Adrenal gland (tissue), 9 donors: ENCODE measurements at regions not wholly inside any gene's neighbourhood (a gene's known extent, or its start where the extent isn't known, plus 50 kb on each side); places are given as distances from the start of the nearest gene placed in this dataset.

ENCODE experiments used
- DNase-seq, 7 donors: peaks; one replicate each; pipeline ENCODE4 v3.0.0-alpha.2; 2019 to 2020
- H3K27ac ChIP-seq, 5 donors: fragments of 200-600 bp; sonication (generic) in 4 of 5; 1 replicate in 3 of 5; 2 replicates in 2 of 5; pipeline versions ENCODE4 v1.5.1 to v1.8.0; 2016 to 2020; ENCODE audit warnings: mild to moderate bottlenecking in 1 of 5
- H3K27me3 ChIP-seq: fragments of 200-600 bp; 2 replicates; pipeline ENCODE4 v1.8.0; 2021
- H3K36me3 ChIP-seq, 2 donors: fragments of 200-600 bp; replicated peaks in 1 of 2; 1 replicate in 1 of 2; 2 replicates in 1 of 2; pipeline versions ENCODE4 v1.5.1 to v1.8.0; 2018 to 2022
- H3K4me1 ChIP-seq, 2 donors: fragments of 200-600 bp; replicated peaks in 1 of 2; 1 replicate in 1 of 2; 2 replicates in 1 of 2; pipeline versions ENCODE4 v1.5.1 to v1.8.0; 2018 to 2021
- H3K4me3 ChIP-seq, 4 donors: fragments of 200-600 bp; sonication (generic) in 3 of 4; one replicate each; pipeline ENCODE4 v1.5.1; 2016 to 2018
- H3K9me3 ChIP-seq, 3 donors: fragments of 200-600 bp; sonication (generic) in 1 of 3; replicated peaks in 1 of 3; 1 replicate in 2 of 3; 2 replicates in 1 of 3; pipeline versions ENCODE4 v1.5.1 to v1.8.0; 2016 to 2021
- CTCF ChIP-seq, 6 experiments: fragments of 450-650 bp in 4 of 6; fragments of 200-600 bp in 2 of 6; sonication (generic) in 1 of 6; IDR thresholded peaks; 1 replicate in 5 of 6; 2 replicates in 1 of 6; pipeline versions ENCODE4 v1.5.1 to v1.8.0; 2016 to 2021; ENCODE audit warnings: antibody characterized with exemption in 6 of 6, mild to moderate bottlenecking in 2 of 6, moderate library complexity in 1 of 6
- POLR2A ChIP-seq, 2 donors: fragments of 450-650 bp; IDR thresholded peaks; one replicate each; pipeline ENCODE4 v1.6.1; 2017; ENCODE audit warnings: antibody characterized with exemption in 2 of 2, mild to moderate bottlenecking in 2 of 2, moderate library complexity in 1 of 2
- WGBS, 4 donors: extraction: QIAGEN DNeasy Blood & Tissue Kit in 2 of 4; methylation state at CpG; one replicate each; pipeline versions ENCODE4 v1.1.5 to v1.1.7; 2013 to 2017; 5-methylcytosine and 5-hydroxymethylcytosine counted together
- intact Hi-C, 2 donors: fragments of 100-400 bp; cut with DNase I; formaldehyde crosslinking; loops; one replicate each; pipeline versions ENCODE4 v1.14.1 to v1.15.0; 2022 to 2023
- donor health status: healthy with polysubstance abuse.
- donor health status: Bipolar disorder and iron deficiency.
- donor health status: DM: yes; HTN: yes; CAD: no.
- donor health status: DM: no; HTN: no; CAD: no.
- donor health status: DM: no; HTN: no; CAD: no.

- intact Hi-C loops, result no loop called here
- Histone ChIP-seq H3K9me3 (no peaks in the 10 kb centered on the region), H3K4me3 (no peak overlapping the region), H3K4me1 (no peaks in the 10 kb centered on the region), H3K27me3 (no peaks in the 10 kb centered on the region), H3K27ac (no peak overlapping the region), H3K36me3 (no peaks in the 10 kb centered on the region)
- TF ChIP-seq CTCF (IDR thresholded peaks at IDR 0.05) (no peak), POLR2A (IDR thresholded peaks at IDR 0.05) (no peak)
- no peak for DNase-seq
- WGBS, 4 donors, result 30 to 82% (median 53%) methylated on average over 2 of the region's 2 CpGs
These were observed 816.2 kb downstream of the CBLN2 start for GRCh38 chr18:71727909-71728308.

GRCh38 chr18:71725256-71725655, 818.9 kb downstream of the CBLN2 start:
- intact Hi-C loops, result no loop called here
- TF ChIP-seq POLR2A (IDR thresholded peaks at IDR 0.05) (no peak), CTCF (IDR thresholded peaks at IDR 0.05) (no peak)
- H3K4me1 ChIP-seq, result no peaks in the 10 kb centered on the region
- H3K27ac ChIP-seq, result no peak overlapping the region
- no peaks in the 10 kb centered on the region for H3K36me3 ChIP-seq
- 79 to 83% (median 82%) methylated on average over 2 of the region's 2 CpGs for WGBS, 4 donors
- no peak overlapping the region for H3K4me3 ChIP-seq
- DNase-seq, result no peak
- H3K27me3 ChIP-seq, result no peaks in the 10 kb centered on the region
- no peaks in the 10 kb centered on the region for H3K9me3 ChIP-seq

- TF ChIP-seq CTCF (IDR thresholded peaks at IDR 0.05), result no peak
- no peak for TF ChIP-seq POLR2A (IDR thresholded peaks at IDR 0.05)
- intact Hi-C loops, result no loop called here
- 40 to 68% (median 60%) methylated on average over 1 of the region's 1 CpG for WGBS, 4 donors
- no peak overlapping the region for H3K4me3 ChIP-seq
- no peak overlapping the region for H3K27ac ChIP-seq
- no peaks in the 10 kb centered on the region for H3K36me3 ChIP-seq
- H3K4me1 ChIP-seq, result no peaks in the 10 kb centered on the region
- H3K9me3 ChIP-seq, result no peaks in the 10 kb centered on the region
- no peak for DNase-seq
- H3K27me3 ChIP-seq, result no peaks in the 10 kb centered on the region
These were observed 836.1 kb downstream of the CBLN2 start for GRCh38 chr18:71707985-71708500.

- no peak for TF ChIP-seq CTCF (IDR thresholded peaks at IDR 0.05)
- DNase-seq, result no peak
- Histone ChIP-seq H3K27me3 (no peaks in the 10 kb centered on the region), H3K36me3 (no peaks in the 10 kb centered on the region), H3K4me1 (no peaks in the 10 kb centered on the region), H3K4me3 (no peak overlapping the region), H3K27ac (no peak overlapping the region), H3K9me3 (no peaks in the 10 kb centered on the region)
- intact Hi-C loops, result no loop called here
- WGBS, 4 donors, result 69 to 83% (median 73%) methylated on average over 1 of the region's 1 CpG
These were observed 836.7 kb downstream of the CBLN2 start for GRCh38 chr18:71707400-71707799.
